ENCODE measurements at regions not wholly inside any gene's neighbourhood (a gene's known extent, or its start where the extent isn't known, plus 50 kb on each side); places are given as distances from the start of the nearest gene placed in this dataset.

DNA sequence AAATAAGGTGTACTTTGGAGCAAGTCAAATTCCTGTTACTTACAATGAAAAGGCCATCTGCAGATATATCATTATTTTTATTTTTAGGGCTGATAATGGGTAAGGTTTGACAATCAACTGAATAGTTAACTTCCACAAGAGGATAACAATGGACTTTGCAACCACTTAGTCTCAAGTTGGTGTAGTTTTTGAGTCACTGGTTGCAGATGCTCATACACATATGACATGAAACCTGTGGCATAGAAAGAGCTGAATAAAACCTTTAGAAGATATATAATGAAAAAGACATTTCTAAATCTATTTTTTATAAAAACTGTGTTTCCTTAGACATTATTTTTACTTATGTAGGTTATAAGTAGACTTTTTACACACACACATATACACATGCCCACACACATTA lies 2110.9 kb downstream of the PCDH7 start:
- Histone ChIP-seq H3K27ac (no peak overlapping the region), H3K27me3 (replicated peaks; ENCODE audit: insufficient read depth) (no peaks in the 10 kb centered on the region), H3K36me3 (no peaks in the 10 kb centered on the region), H3K4me1 (replicated peaks) (no peaks in the 10 kb centered on the region), H3K4me3 (no peak overlapping the region), H3K9me3 (no peaks in the 10 kb centered on the region)
- DNase-seq (ENCODE audit: low spot score) = no peak
- TF ChIP-seq, protein P1, sequence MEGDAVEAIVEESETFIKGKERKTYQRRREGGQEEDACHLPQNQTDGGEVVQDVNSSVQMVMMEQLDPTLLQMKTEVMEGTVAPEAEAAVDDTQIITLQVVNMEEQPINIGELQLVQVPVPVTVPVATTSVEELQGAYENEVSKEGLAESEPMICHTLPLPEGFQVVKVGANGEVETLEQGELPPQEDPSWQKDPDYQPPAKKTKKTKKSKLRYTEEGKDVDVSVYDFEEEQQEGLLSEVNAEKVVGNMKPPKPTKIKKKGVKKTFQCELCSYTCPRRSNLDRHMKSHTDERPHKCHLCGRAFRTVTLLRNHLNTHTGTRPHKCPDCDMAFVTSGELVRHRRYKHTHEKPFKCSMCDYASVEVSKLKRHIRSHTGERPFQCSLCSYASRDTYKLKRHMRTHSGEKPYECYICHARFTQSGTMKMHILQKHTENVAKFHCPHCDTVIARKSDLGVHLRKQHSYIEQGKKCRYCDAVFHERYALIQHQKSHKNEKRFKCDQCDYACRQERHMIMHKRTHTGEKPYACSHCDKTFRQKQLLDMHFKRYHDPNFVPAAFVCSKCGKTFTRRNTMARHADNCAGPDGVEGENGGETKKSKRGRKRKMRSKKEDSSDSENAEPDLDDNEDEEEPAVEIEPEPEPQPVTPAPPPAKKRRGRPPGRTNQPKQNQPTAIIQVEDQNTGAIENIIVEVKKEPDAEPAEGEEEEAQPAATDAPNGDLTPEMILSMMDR (IDR thresholded peaks at IDR 0.05) = no peak
- TF ChIP-seq POLR2A (IDR thresholded peaks at IDR 0.05) (no peak), POLR2AphosphoS5 (IDR thresholded peaks at IDR 0.05) (no peak)
- intact Hi-C loops (cut with DNase I) = no loop called here

DNA sequence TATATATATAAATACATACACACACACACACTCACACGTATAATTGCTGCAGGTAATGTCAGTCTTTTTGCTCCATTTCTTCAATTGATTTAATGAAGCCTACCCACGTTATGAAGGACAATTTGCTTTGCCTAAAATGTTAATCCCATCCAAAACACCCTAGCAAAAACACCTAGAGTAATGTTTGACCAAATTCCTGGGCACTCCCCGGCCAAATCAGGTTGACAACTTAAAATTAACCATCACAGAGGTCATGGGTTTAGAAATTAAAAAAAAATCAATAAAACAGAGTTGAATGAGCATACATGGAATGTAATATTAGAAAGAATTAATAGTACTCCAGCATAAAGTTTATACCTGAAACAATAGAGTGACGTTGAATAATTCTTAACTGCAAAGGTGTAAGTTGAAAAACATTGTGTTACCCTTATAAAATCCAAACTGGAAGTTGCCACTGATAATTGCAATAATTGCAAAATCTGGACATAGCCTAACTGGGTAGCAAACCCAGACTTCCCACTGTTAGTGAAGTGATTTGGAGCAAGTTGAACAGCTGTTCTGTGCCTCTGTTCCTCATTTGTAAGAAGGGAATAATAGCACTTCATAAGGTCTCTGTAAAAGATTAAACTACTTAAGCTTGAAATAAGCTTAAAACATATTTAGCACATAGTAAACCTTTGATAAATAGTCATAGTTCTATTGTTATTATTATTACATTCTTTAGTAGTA lies 2120.5 kb downstream of the PCDH7 start:
- DNase-seq (ENCODE audit: low spot score) = no peak
- intact Hi-C loops (cut with DNase I) = no loop called here

DNA sequence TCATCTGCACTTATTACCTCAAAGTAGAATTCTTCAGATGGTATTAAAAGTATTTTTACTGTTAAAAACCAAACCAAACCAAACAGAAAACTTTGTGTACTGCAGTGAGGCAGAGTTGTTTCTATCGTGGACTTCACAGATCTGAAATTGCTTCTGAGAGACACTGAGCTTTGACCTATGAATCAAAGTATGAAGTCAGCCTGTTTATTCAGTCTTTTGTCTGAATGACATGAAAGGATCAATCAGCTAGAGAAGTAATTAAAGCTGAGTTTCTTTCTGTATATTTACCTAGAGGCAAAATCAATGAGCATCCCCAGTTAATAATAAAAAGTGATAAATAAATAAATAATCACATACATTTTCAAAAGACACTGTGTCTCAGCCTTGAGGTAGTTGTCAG lies 2121.0 kb downstream of the PCDH7 start:
- TF ChIP-seq POLR2A (IDR thresholded peaks at IDR 0.05) (no peak), POLR2AphosphoS5 (IDR thresholded peaks at IDR 0.05) (no peak)
- TF ChIP-seq, protein P1 (IDR thresholded peaks at IDR 0.05) = no peak
- Histone ChIP-seq H3K4me3 (no peak overlapping the region), H3K9me3 (no peaks in the 10 kb centered on the region), H3K4me1 (replicated peaks) (no peaks in the 10 kb centered on the region), H3K27me3 (replicated peaks; ENCODE audit: insufficient read depth) (no peaks in the 10 kb centered on the region), H3K36me3 (no peaks in the 10 kb centered on the region), H3K27ac (no peak overlapping the region)
- no peak for DNase-seq (ENCODE audit: low spot score)
- intact Hi-C loops (cut with DNase I) = no loop called here
- 24% methylated on average over 1 of the region's 1 CpG for WGBS

More for the DNA sequence above, 2120.5 kb downstream of the PCDH7 start:
- Histone ChIP-seq H3K4me3 (no peak overlapping the region), H3K4me1 (replicated peaks) (no peaks in the 10 kb centered on the region), H3K9me3 (no peaks in the 10 kb centered on the region), H3K27ac (no peak overlapping the region), H3K27me3 (replicated peaks; ENCODE audit: insufficient read depth) (no peaks in the 10 kb centered on the region), H3K36me3 (no peaks in the 10 kb centered on the region)
- TF ChIP-seq POLR2AphosphoS5 (IDR thresholded peaks at IDR 0.05) = no peak
- no peak for TF ChIP-seq POLR2A (IDR thresholded peaks at IDR 0.05)
- TF ChIP-seq, protein P1 (IDR thresholded peaks at IDR 0.05) = no peak
- 75% methylated on average over 4 of the region's 4 CpGs for WGBS

- no peak for DNase-seq (ENCODE audit: low spot score)
Observed at GRCh38 chr4:32847461-32847860, 2127.3 kb downstream of the PCDH7 start.

More at GRCh38 chr4:32847461-32847860, 2127.3 kb downstream of the PCDH7 start:
- H3K4me1 ChIP-seq (replicated peaks) = no peaks in the 10 kb centered on the region
- H3K4me3 ChIP-seq = no peak overlapping the region
- TF ChIP-seq, protein P1 (IDR thresholded peaks at IDR 0.05) = no peak
- TF ChIP-seq POLR2AphosphoS5 (IDR thresholded peaks at IDR 0.05) (no peak), POLR2A (IDR thresholded peaks at IDR 0.05) (no peak)
- no peaks in the 10 kb centered on the region for H3K27me3 ChIP-seq (replicated peaks; ENCODE audit: insufficient read depth)
- 74% methylated on average over 3 of the region's 3 CpGs for WGBS
- no peaks in the 10 kb centered on the region for H3K9me3 ChIP-seq
- no peaks in the 10 kb centered on the region for H3K36me3 ChIP-seq
- no peak overlapping the region for H3K27ac ChIP-seq
- intact Hi-C loops (cut with DNase I) = no loop called here
